Neuronal stem cell (in vitro differentiated cells): ENCODE measurements at regions not wholly inside any gene's neighbourhood (a gene's known extent, or its start where the extent isn't known, plus 50 kb on each side); places are given as distances from the start of the nearest gene placed in this dataset.

Experiments used
- DNase-seq: peaks from one replicate; pipeline ENCODE4 v3.0.0-alpha.2; 2013; ENCODE audit warnings: low spot score
- H2AFZ ChIP-seq: one replicate; pipeline ENCODE4 v1.6.1; 2013; ENCODE audit warnings: mild to moderate bottlenecking, low read length, inconsistent platforms
- H2AK5ac ChIP-seq: 2 replicates; pipeline ENCODE4 v1.6.1; 2013; ENCODE audit warnings: low read depth, mild to moderate bottlenecking, inconsistent platforms, low read length, moderate library complexity, mixed read lengths
- H2BK120ac ChIP-seq: 2 replicates; pipeline ENCODE4 v1.6.1; 2013; ENCODE audit warnings: low read depth, mild to moderate bottlenecking, inconsistent platforms, low read length, moderate library complexity, mixed read lengths
- H2BK12ac ChIP-seq: one replicate; pipeline ENCODE4 v1.6.1; 2013; ENCODE audit warnings: low read length, inconsistent platforms
- H2BK15ac ChIP-seq: 2 replicates; pipeline ENCODE4 v1.6.1; 2013; ENCODE audit warnings: mild to moderate bottlenecking, low read length, inconsistent platforms, mixed read lengths
- H2BK5ac ChIP-seq: one replicate; pipeline ENCODE4 v1.6.1; 2013; ENCODE audit warnings: inconsistent platforms, mild to moderate bottlenecking, low read length, moderate library complexity
- H3K14ac ChIP-seq: one replicate; pipeline ENCODE4 v1.6.1; 2013; ENCODE audit warnings: low read length, inconsistent platforms
- H3K18ac ChIP-seq: 2 replicates; pipeline ENCODE4 v1.6.1; 2013; ENCODE audit warnings: low read length, inconsistent platforms
- H3K23ac ChIP-seq: 2 replicates; pipeline ENCODE4 v1.6.1; 2013; ENCODE audit warnings: low read depth, mild to moderate bottlenecking, mixed read lengths, low read length, inconsistent platforms; ENCODE audit not compliant: poor library complexity
- H3K27ac ChIP-seq: replicated peaks from 3 replicates; pipeline ENCODE4 v1.5.1; 2013; ENCODE audit warnings: low read length, inconsistent platforms
- H3K27me3 ChIP-seq, 3 experiments: 2 replicates each; pipeline ENCODE4 v1.6.1; 2013; ENCODE audit warnings: low read length in 3 of 3, mild to moderate bottlenecking in 2 of 3, inconsistent platforms in 1 of 3, low read depth in 1 of 3, mixed read lengths in 1 of 3, moderate library complexity in 1 of 3; ENCODE audit not compliant: control insufficient read depth in 3 of 3, insufficient read depth in 3 of 3
- H3K36me3 ChIP-seq, 2 donors: replicated peaks in 1 of 2; 2 replicates each; pipeline ENCODE4 v1.6.1; 2013; ENCODE audit warnings: low read length in 2 of 2; ENCODE audit not compliant: control insufficient read depth in 2 of 2, insufficient read depth in 2 of 2
- H3K4ac ChIP-seq: 2 replicates; pipeline ENCODE4 v1.6.1; 2013; ENCODE audit warnings: inconsistent platforms, mild to moderate bottlenecking, low read length, moderate library complexity
- H3K4me1 ChIP-seq, 2 donors: 1 replicate in 1 of 2; 2 replicates in 1 of 2; pipeline ENCODE4 v1.6.1; 2013; ENCODE audit warnings: low read length in 2 of 2, low read depth in 1 of 2; ENCODE audit not compliant: control insufficient read depth in 2 of 2, insufficient read depth in 1 of 2
- H3K4me2 ChIP-seq: one replicate; pipeline ENCODE4 v1.6.1; 2013; ENCODE audit warnings: mild to moderate bottlenecking, low read length, inconsistent platforms; ENCODE audit not compliant: insufficient read depth, poor library complexity, severe bottlenecking
- H3K4me3 ChIP-seq, 2 donors: 2 replicates each; pipeline ENCODE4 v1.5.1; 2013; ENCODE audit warnings: low read length in 2 of 2, mild to moderate bottlenecking in 2 of 2, inconsistent platforms in 1 of 2, moderate library complexity in 1 of 2
- H3K79me1 ChIP-seq: one replicate; pipeline ENCODE4 v1.6.1; 2013; ENCODE audit warnings: low read depth, mild to moderate bottlenecking, inconsistent platforms, low read length, moderate library complexity
- H3K9ac ChIP-seq: one replicate; pipeline ENCODE4 v1.6.1; 2013; ENCODE audit warnings: mild to moderate bottlenecking, low read depth, low read length, inconsistent platforms; ENCODE audit not compliant: poor library complexity
- H3K9me3 ChIP-seq, 2 donors: replicated peaks in 1 of 2; 2 replicates each; pipeline versions ENCODE3 to v1.6.1; 2013; ENCODE audit warnings: low read length in 2 of 2, mild to moderate bottlenecking in 2 of 2, inconsistent platforms in 1 of 2, low read depth in 1 of 2, mixed read lengths in 1 of 2, moderate library complexity in 1 of 2; ENCODE audit not compliant: control insufficient read depth in 2 of 2, insufficient read depth in 1 of 2
- H4K8ac ChIP-seq: one replicate; pipeline ENCODE4 v1.6.1; 2013; ENCODE audit warnings: low read depth, mild to moderate bottlenecking, inconsistent platforms, low read length, moderate library complexity
- H4K91ac ChIP-seq: one replicate; pipeline ENCODE4 v1.6.1; 2013; ENCODE audit warnings: low read length, low read depth, mild to moderate bottlenecking, inconsistent platforms; ENCODE audit not compliant: poor library complexity
- WGBS, 2 donors: extraction: QIAGEN DNeasy Blood & Tissue Kit; methylation state at CpG; one replicate each; pipeline ENCODE4 v1.1.7; 2013; ENCODE audit warnings: missing lambda C conversion rate in 2 of 2, mixed read lengths in 1 of 2; ENCODE audit not compliant: insufficient read length in 2 of 2, insufficient replicate concordance in 1 of 2; ENCODE audit errors: extremely low coverage in 2 of 2; 5-methylcytosine and 5-hydroxymethylcytosine counted together

GRCh38 chr2:139905624-139906023 is 1125.4 kb upstream of the NXPH2 start:
- H2AK5ac ChIP-seq, result no peak overlapping the region
- H3K23ac ChIP-seq, result no peak overlapping the region
- H3K27ac ChIP-seq, result no peak overlapping the region
- H3K9ac ChIP-seq, result no peak overlapping the region
- H3K4ac ChIP-seq, result no peak overlapping the region
- H4K91ac ChIP-seq, result no peak overlapping the region
- no peak overlapping the region for H2BK12ac ChIP-seq
- no peak overlapping the region for H3K18ac ChIP-seq
- no peaks in the 10 kb centered on the region for H3K79me1 ChIP-seq
- H2BK120ac ChIP-seq, result no peak overlapping the region
- no peak overlapping the region for H2BK15ac ChIP-seq
- no peak overlapping the region for H3K4me2 ChIP-seq
- H2BK5ac ChIP-seq, result no peak overlapping the region
- no CpG with 5 or more reads among the region's 2 CpGs for WGBS, 2 donors
- H3K9me3 ChIP-seq, result no peaks in the 10 kb centered on the region
- no peak overlapping the region for H2AFZ ChIP-seq
- no peaks in the 10 kb centered on the region for H3K27me3 ChIP-seq
- no peaks in the 10 kb centered on the region for H3K36me3 ChIP-seq
- H3K14ac ChIP-seq, result no peak overlapping the region
- no peaks in the 10 kb centered on the region for H3K4me1 ChIP-seq
- no peak overlapping the region for H3K4me3 ChIP-seq
- no peak for DNase-seq
- no peak overlapping the region for H4K8ac ChIP-seq

DNA sequence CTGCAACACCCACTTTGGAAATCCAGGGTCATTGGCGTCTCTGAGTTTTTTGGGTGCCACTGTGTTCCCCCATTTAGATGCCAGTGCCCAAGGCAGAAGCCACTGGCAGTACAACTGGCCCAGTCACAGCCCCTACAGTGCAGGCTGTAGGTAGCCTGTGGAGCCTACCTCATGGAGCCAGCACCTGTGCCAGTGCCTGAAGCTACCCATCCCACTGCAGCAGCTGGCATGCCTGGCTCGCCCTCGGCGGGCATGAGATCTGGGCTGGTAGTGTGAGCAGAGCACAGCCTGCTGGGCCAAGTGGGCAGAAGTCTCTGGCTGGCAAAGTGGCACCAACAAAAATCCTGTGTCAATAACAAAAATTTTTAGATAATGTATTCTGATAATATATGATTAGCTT is 1111.4 kb upstream of the NXPH2 start:
- Histone ChIP-seq H2AK5ac (no peak overlapping the region), H3K4ac (no peak overlapping the region), H3K27ac (no peak overlapping the region), H3K18ac (peak overlapping the region; percentile 76), H3K4me3 (no peak overlapping the region), H2BK5ac (peak overlapping the region; percentile 11), H2BK12ac (no peak overlapping the region), H3K4me1 (no peaks in the 10 kb centered on the region), H2AFZ (no peak overlapping the region), H3K79me1 (no peaks in the 10 kb centered on the region), H3K9ac (no peak overlapping the region), H4K8ac (no peak overlapping the region), H2BK120ac (no peak overlapping the region), H3K9me3 (peaks cover 0 to 7% of the 10 kb centered on the region in 2 donors), H3K36me3 (no peaks in the 10 kb centered on the region), H3K4me2 (no peak overlapping the region), H3K23ac (no peak overlapping the region), H2BK15ac (no peak overlapping the region), H3K14ac (peak overlapping the region; percentile 82), H3K27me3 (no peaks in the 10 kb centered on the region), H4K91ac (no peak overlapping the region)
- WGBS, 2 donors, result no CpG with 5 or more reads among the region's 4 CpGs
- no peak for DNase-seq

- no peak overlapping the region for H3K4ac ChIP-seq
- no peak overlapping the region for H2BK120ac ChIP-seq
- WGBS, 2 donors, result no CpG with 5 or more reads among the region's 2 CpGs
Observed at GRCh38 chr2:139885921-139886498, 1105.8 kb upstream of the NXPH2 start.

GRCh38 chr2:139876964-139877363 is 1096.8 kb upstream of the NXPH2 start:
- Histone ChIP-seq H3K4me3 (no peak overlapping the region), H2AK5ac (no peak overlapping the region), H4K91ac (no peak overlapping the region), H3K79me1 (no peaks in the 10 kb centered on the region), H3K14ac (no peak overlapping the region), H3K27me3 (no peaks in the 10 kb centered on the region), H2BK5ac (no peak overlapping the region), H2BK120ac (no peak overlapping the region), H3K9ac (no peak overlapping the region), H2BK12ac (no peak overlapping the region), H3K18ac (no peak overlapping the region), H3K9me3 (no peaks in the 10 kb centered on the region), H3K4me2 (no peak overlapping the region), H3K4ac (no peak overlapping the region), H4K8ac (no peak overlapping the region), H3K4me1 (no peaks in the 10 kb centered on the region), H2BK15ac (no peak overlapping the region), H2AFZ (no peak overlapping the region), H3K36me3 (no peaks in the 10 kb centered on the region), H3K27ac (no peak overlapping the region), H3K23ac (no peak overlapping the region)
- DNase-seq, result no peak
- WGBS, 2 donors, result no CpG with 5 or more reads among the region's 3 CpGs

More at GRCh38 chr2:139885921-139886498, 1105.8 kb upstream of the NXPH2 start:
- Histone ChIP-seq H2AK5ac (no peak overlapping the region), H2BK5ac (no peak overlapping the region), H3K9ac (no peak overlapping the region), H3K4me3 (no peak overlapping the region), H3K27me3 (no peaks in the 10 kb centered on the region), H3K9me3 (no peaks in the 10 kb centered on the region), H3K4me1 (peaks cover 0 to 2% of the 10 kb centered on the region in 2 donors), H2BK15ac (no peak overlapping the region), H4K91ac (no peak overlapping the region), H3K23ac (no peak overlapping the region), H2BK12ac (no peak overlapping the region), H3K4me2 (no peak overlapping the region), H2AFZ (no peak overlapping the region), H3K14ac (no peak overlapping the region), H3K18ac (no peak overlapping the region), H3K27ac (no peak overlapping the region), H3K79me1 (no peaks in the 10 kb centered on the region), H4K8ac (no peak overlapping the region), H3K36me3 (no peaks in the 10 kb centered on the region)
- DNase-seq, result no peak
